MM.1S (cell line): ENCODE measurements at regions not wholly inside any gene's neighbourhood (a gene's known extent, or its start where the extent isn't known, plus 50 kb on each side); places are given as distances from the start of the nearest gene placed in this dataset.

Experiments used
- CTCF ChIP-seq: fragments of 300-600 bp; sonication (generic); IDR thresholded peaks from 2 replicates; pipeline ENCODE4 v1.5.1; 2016; ENCODE audit warnings: antibody characterized with exemption, low read length, mixed read lengths
- EZH2 ChIP-seq: fragments of 300-600 bp; sonication (generic); optimal IDR thresholded peaks from 2 replicates; pipeline ENCODE3; 2017; ENCODE audit warnings: low read depth, mild to moderate bottlenecking, antibody characterized with exemption, low read length, mixed read lengths
- EZH2phosphoT487 ChIP-seq: fragments of 300-600 bp; sonication (generic); IDR thresholded peaks from 2 replicates; pipeline ENCODE4 v1.6.1; 2018; ENCODE audit warnings: antibody characterized with exemption, low read length

GRCh38 chr2:122999821-123000220, 1025.3 kb upstream of the CNTNAP5 start:
- TF ChIP-seq CTCF (no peak), EZH2phosphoT487 (no peak), EZH2 (no peak)
